H1 (cell line): ENCODE measurements at regions not wholly inside any gene's neighbourhood (a gene's known extent, or its start where the extent isn't known, plus 50 kb on each side); places are given as distances from the start of the nearest gene placed in this dataset.

ENCODE experiments used
- CTCF ChIA-PET: fragments of 300-600 bp; sonication (Branson Sonifier 250); formaldehyde crosslinking; loops from one replicate; lab custom pipeline; 2021; ENCODE audit not compliant: partially characterized antibody; lab: Charles Lee
- POLR2A ChIA-PET: fragments of 300-600 bp; sonication (Branson Sonifier 250); formaldehyde crosslinking; loops from one replicate; lab custom pipeline; 2021; ENCODE audit warnings: inconsistent platforms; ENCODE audit not compliant: partially characterized antibody; lab: Charles Lee
- DNase-seq, 2 experiments: peaks; one replicate each; pipeline versions ENCODE4 v3.0.0 to v3.0.0-alpha.2; 2010 to 2022; ENCODE audit warnings: low spot score in 2 of 2, low read depth in 1 of 2, mixed read lengths in 1 of 2
- FAIRE-seq: peaks from 2 replicates; lab custom pipeline; 2011; peaks lifted over from hg19 to GRCh38; lab: Jason Lieb, UNC
- H2AFZ ChIP-seq: 2 replicates; pipeline ENCODE4 v1.8.1; 2012; ENCODE audit warnings: low read length, inconsistent platforms
- H2AK5ac ChIP-seq: 2 replicates; pipeline ENCODE4 v1.6.1; 2013; ENCODE audit warnings: low read depth, low read length
- H2BK120ac ChIP-seq: replicated peaks from 2 replicates; pipeline ENCODE3; 2013; ENCODE audit warnings: low read depth, low read length, inconsistent platforms
- H2BK12ac ChIP-seq: 2 replicates; pipeline ENCODE4 v1.6.1; 2013; ENCODE audit warnings: low read depth, low read length
- H2BK15ac ChIP-seq: 2 replicates; pipeline ENCODE4 v1.6.1; 2013; ENCODE audit warnings: low read length
- H2BK20ac ChIP-seq: 2 replicates; pipeline ENCODE4 v1.6.1; 2013; ENCODE audit warnings: low read length
- H2BK5ac ChIP-seq: 2 replicates; pipeline ENCODE4 v1.6.1; 2013; ENCODE audit warnings: low read depth, low read length
- H3K14ac ChIP-seq: 2 replicates; pipeline ENCODE4 v1.6.1; 2013; ENCODE audit warnings: inconsistent platforms; ENCODE audit not compliant: insufficient read length
- H3K18ac ChIP-seq: 2 replicates; pipeline ENCODE4 v1.6.1; 2013; ENCODE audit warnings: low read length; ENCODE audit errors: extremely low read depth
- H3K23ac ChIP-seq: 2 replicates; pipeline ENCODE4 v1.6.1; 2013; ENCODE audit warnings: inconsistent platforms; ENCODE audit not compliant: insufficient read length
- H3K23me2 ChIP-seq: 2 replicates; pipeline ENCODE4 v1.6.1; 2013; ENCODE audit warnings: low read depth, low read length
- H3K27ac ChIP-seq: 2 replicates; pipeline ENCODE4 v1.6.1; 2011; ENCODE audit warnings: low read depth, low read length, inconsistent platforms
- H3K27me3 ChIP-seq, 4 experiments: replicated peaks in 1 of 4; 1 replicate in 1 of 4; 2 replicates in 3 of 4; pipeline versions ENCODE4 v1.6.1 to v1.8.1; 2011 to 2013; ENCODE audit warnings: low read length in 3 of 4, mild to moderate bottlenecking in 3 of 4, inconsistent platforms in 2 of 4, mixed read lengths in 2 of 4, moderate library complexity in 1 of 4; ENCODE audit not compliant: control insufficient read depth in 3 of 4, insufficient read depth in 3 of 4; ENCODE audit errors: extremely low read depth in 1 of 4
- H3K36me3 ChIP-seq, 4 experiments: 2 replicates each; pipeline versions ENCODE4 v1.6.1 to v1.8.1; 2011 to 2013; ENCODE audit warnings: mild to moderate bottlenecking in 4 of 4, low read length in 3 of 4, moderate library complexity in 2 of 4, control low read depth in 1 of 4, inconsistent platforms in 1 of 4; ENCODE audit not compliant: insufficient read depth in 4 of 4, control insufficient read depth in 2 of 4
- H3K4ac ChIP-seq: replicated peaks from 2 replicates; pipeline ENCODE3; 2013; ENCODE audit warnings: low read length, low read depth, mixed read lengths, inconsistent platforms; ENCODE audit not compliant: insufficient read length
- H3K4me1 ChIP-seq, 4 experiments: replicated peaks in 1 of 4; 1 replicate in 1 of 4; 2 replicates in 3 of 4; pipeline versions ENCODE4 v1.6.1 to v1.8.1; 2011 to 2013; ENCODE audit warnings: low read length in 3 of 4, inconsistent platforms in 2 of 4, mixed read lengths in 1 of 4; ENCODE audit not compliant: insufficient read depth in 4 of 4, control insufficient read depth in 3 of 4
- H3K4me2 ChIP-seq, 2 experiments: 2 replicates each; pipeline versions ENCODE4 v1.6.1 to v1.8.1; 2011 to 2013; ENCODE audit warnings: low read depth in 2 of 2, low read length in 2 of 2, control low read depth in 1 of 2, inconsistent platforms in 1 of 2, mild to moderate bottlenecking in 1 of 2; ENCODE audit not compliant: insufficient read depth in 1 of 2
- H3K4me3 ChIP-seq, 4 experiments: fragments of 200-600, 300-600 bp in 1 of 4; sonication (generic), shearing (Covaris generic), sonication (Bioruptor Twin) in 1 of 4; 2 replicates each; pipeline versions ENCODE4 v1.5.1 to v1.8.1; 2011 to 2016; ENCODE audit warnings: low read length in 4 of 4, low read depth in 3 of 4, control low read depth in 2 of 4, inconsistent platforms in 2 of 4, mild to moderate bottlenecking in 2 of 4, mixed read lengths in 1 of 4, moderate library complexity in 1 of 4; ENCODE audit not compliant: insufficient read depth in 2 of 4; ENCODE audit errors: extremely low read depth in 1 of 4
- H3K56ac ChIP-seq: replicated peaks from 2 replicates; pipeline ENCODE3; 2013; ENCODE audit warnings: low read depth, mild to moderate bottlenecking, mixed read lengths, low read length, inconsistent platforms; ENCODE audit not compliant: insufficient read length
- H3K79me1 ChIP-seq: 2 replicates; pipeline ENCODE4 v1.6.1; 2013; ENCODE audit warnings: low read depth, low read length, control low read depth
- H3K79me2 ChIP-seq, 2 experiments: 2 replicates each; pipeline versions ENCODE4 v1.6.1 to v1.8.1; 2012 to 2013; ENCODE audit warnings: low read length in 2 of 2, mild to moderate bottlenecking in 2 of 2, inconsistent platforms in 1 of 2; ENCODE audit not compliant: insufficient read depth in 2 of 2, control insufficient read depth in 1 of 2
- H3K9ac ChIP-seq, 4 experiments: replicated peaks in 1 of 4; 1 replicate in 1 of 4; 2 replicates in 3 of 4; pipeline versions ENCODE4 v1.6.1 to v1.8.1; 2011 to 2013; ENCODE audit warnings: low read depth in 3 of 4, low read length in 3 of 4, control low read depth in 2 of 4, mild to moderate bottlenecking in 2 of 4, moderate library complexity in 2 of 4, inconsistent platforms in 1 of 4; ENCODE audit errors: extremely low read depth in 1 of 4
- H3K9me3 ChIP-seq, 2 experiments: 2 replicates each; pipeline versions ENCODE4 v1.6.1 to v1.8.1; 2012 to 2013; ENCODE audit warnings: mild to moderate bottlenecking in 2 of 2, moderate library complexity in 2 of 2, control low read depth in 1 of 2, inconsistent platforms in 1 of 2, low read depth in 1 of 2, low read length in 1 of 2, mixed read lengths in 1 of 2; ENCODE audit not compliant: insufficient read depth in 2 of 2
- H4K20me1 ChIP-seq, 2 experiments: replicated peaks in 1 of 2; 2 replicates each; pipeline versions ENCODE3 to v1.8.1; 2011 to 2013; ENCODE audit warnings: inconsistent platforms in 2 of 2, low read length in 2 of 2, mild to moderate bottlenecking in 1 of 2; ENCODE audit not compliant: insufficient read depth in 2 of 2, control insufficient read depth in 1 of 2
- H4K5ac ChIP-seq: 2 replicates; pipeline ENCODE4 v1.6.1; 2013; ENCODE audit warnings: low read length, low read depth, mixed read lengths, inconsistent platforms; ENCODE audit not compliant: insufficient read length
- H4K8ac ChIP-seq: 2 replicates; pipeline ENCODE4 v1.8.0; 2013; ENCODE audit warnings: mild to moderate bottlenecking, moderate library complexity, low read length, inconsistent platforms; ENCODE audit not compliant: insufficient read depth; ENCODE audit errors: extremely low read depth
- H4K91ac ChIP-seq: replicated peaks from 2 replicates; pipeline ENCODE3; 2013; ENCODE audit warnings: low read length, mixed read lengths, inconsistent platforms; ENCODE audit not compliant: insufficient read length
- BCL11A ChIP-seq, 2 experiments: IDR thresholded peaks; one replicate each; pipeline ENCODE4 v1.6.1; 2011; ENCODE audit warnings: low read depth in 2 of 2, low read length in 2 of 2, mild to moderate bottlenecking in 2 of 2
- BRCA1 ChIP-seq: IDR thresholded peaks from 2 replicates; pipeline ENCODE4 v1.6.1; 2012; ENCODE audit warnings: low read depth, low read length, improper control_type of control experiment
- CTBP2 ChIP-seq: IDR thresholded peaks from 2 replicates; pipeline ENCODE4 v1.7.0; 2011; ENCODE audit warnings: borderline replicate concordance, mild to moderate bottlenecking, moderate library complexity, mixed read lengths, low read length; ENCODE audit not compliant: insufficient read depth, insufficient read length
- KDM1A ChIP-seq: fragments of 200-600, 300-600 bp; sonication (generic); IDR thresholded peaks from 2 replicates; pipeline ENCODE4 v1.7.1; 2016; ENCODE audit warnings: mild to moderate bottlenecking, low read length, borderline replicate concordance
- NANOG ChIP-seq: IDR thresholded peaks from 2 replicates; pipeline ENCODE4 v1.6.1; 2011; ENCODE audit warnings: low read length, low read depth, mild to moderate bottlenecking, inconsistent platforms; ENCODE audit not compliant: insufficient read depth, poor library complexity, severe bottlenecking
- SUZ12 ChIP-seq: fragments of 200-600 bp; sonication (generic); IDR thresholded peaks from 2 replicates; pipeline ENCODE4 v1.6.1; 2012; ENCODE audit warnings: mild to moderate bottlenecking, inconsistent platforms, low read length, moderate library complexity, mixed read lengths
- YY1 ChIP-seq: IDR thresholded peaks from 2 replicates; pipeline ENCODE4 v1.6.1; 2011; ENCODE audit warnings: low read depth, mild to moderate bottlenecking, low read length
- whole genome bisulfite sequencing, 2 experiments: shearing (Covaris generic) in 1 of 2; methylation state at CpG; one replicate each; pipeline versions ENCODE4 v1.1.6 to v1.1.7; 2013 to 2015; ENCODE audit warnings: low lambda C conversion rate in 2 of 2, mixed read lengths in 2 of 2, inconsistent platforms in 1 of 2, low coverage in 1 of 2, missing lambda C conversion rate in 1 of 2; ENCODE audit not compliant: insufficient replicate concordance in 2 of 2, insufficient coverage in 1 of 2, insufficient read length in 1 of 2; ENCODE audit errors: extremely low coverage in 1 of 2, missing lambda C conversion rate in 1 of 2; 5-methylcytosine and 5-hydroxymethylcytosine counted together

DNA sequence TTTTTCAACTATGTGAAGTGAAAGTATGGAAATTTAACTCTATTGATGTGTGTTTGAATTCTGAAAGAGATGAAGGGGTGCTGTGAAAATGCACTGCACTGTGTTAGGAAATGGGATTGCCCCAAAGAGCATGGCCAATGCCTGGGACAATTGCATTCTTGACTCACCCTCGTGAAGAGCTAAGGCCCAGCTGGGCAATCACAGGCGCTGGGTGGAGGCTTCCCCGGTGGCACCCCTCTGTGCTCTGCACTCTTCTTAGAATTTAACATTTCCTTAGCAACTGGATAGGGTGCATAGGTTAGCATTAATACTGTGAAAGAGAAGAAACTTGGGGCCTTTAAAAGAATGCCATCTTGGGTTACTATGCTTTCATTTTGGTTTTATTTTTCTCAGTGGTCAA, 179.9 kb upstream of the GOLIM4 start:
- Histone ChIP-seq H3K9me3 (no peaks in the 10 kb centered on the region), H3K18ac (no peak overlapping the region), H4K5ac (no peak overlapping the region), H3K4me1 (peaks cover 0 to 3% (median 2%) of the 10 kb centered on the region in 4 experiments; a peak in 2 of 7 replicates), H3K27me3 (no peaks in the 10 kb centered on the region), H2AFZ (no peak overlapping the region), H2AK5ac (no peak overlapping the region), H3K4me3 (no peak overlapping the region), H3K14ac (no peak overlapping the region), H2BK20ac (no peak overlapping the region), H3K36me3 (no peaks in the 10 kb centered on the region; a peak in 1 of 8 replicates), H3K9ac (no peak overlapping the region), H3K27ac (no peak overlapping the region), H3K4me2 (no peak overlapping the region), H4K8ac (no peak overlapping the region), H3K79me1 (no peaks in the 10 kb centered on the region), H3K23me2 (peaks cover 3% of the 10 kb centered on the region; the same call in 1 of the 2 replicates), H4K91ac (no peak overlapping the region), H2BK12ac (no peak overlapping the region), H3K4ac (no peak overlapping the region), H3K56ac (no peak overlapping the region), H2BK120ac (no peak overlapping the region), H4K20me1 (no peaks in the 10 kb centered on the region), H3K23ac (no peak overlapping the region), H2BK5ac (no peak overlapping the region), H3K79me2 (no peaks in the 10 kb centered on the region), H2BK15ac (no peak overlapping the region)
- WGBS, 2 experiments: 43% methylated on average over 3 of the region's 3 CpGs; no CpG with 5 or more reads in 1 of the 2 experiments
- CTCF ChIA-PET: no interaction called here
- TF ChIP-seq YY1 (no peak), SUZ12 (no peak), NANOG (no peak), BRCA1 (no peak), CTBP2 (no peak), KDM1A (no peak), BCL11A (IDR thresholded peaks at IDR 0.05; ENCODE audit: low read depth in 2 of 2, low read length in 2 of 2) (no peak)
- FAIRE-seq (no peak), DNase-seq (no peak)
- POLR2A ChIA-PET: interaction anchor here (2.0 kb wide), 1 partner anchor 14 kb away, joined by 5 read pairs; no protein-coding TSS in a partner anchor
